IPS-18c (cell line): ENCODE measurements at regions not wholly inside any gene's neighbourhood (a gene's known extent, or its start where the extent isn't known, plus 50 kb on each side); places are given as distances from the start of the nearest gene placed in this dataset.
A peak's percentile ranks its signal among the peaks of the same experiment; 100 is the strongest.

Experiments used
- H3K4me3 ChIP-seq: 2 replicates; pipeline ENCODE4 v1.7.0; 2013; ENCODE audit warnings: low read depth, mild to moderate bottlenecking, low read length, moderate library complexity; ENCODE audit not compliant: insufficient read depth
- H3K9me3 ChIP-seq: one replicate; pipeline ENCODE4 v1.6.1; 2013; ENCODE audit warnings: mild to moderate bottlenecking, low read length, moderate library complexity; ENCODE audit not compliant: control insufficient read depth, insufficient read depth

- H3K9me3 ChIP-seq = no peaks in the 10 kb centered on the region
- peak overlapping the region; percentile 50 for H3K4me3 ChIP-seq
Measured at GRCh38 chr19:32223595-32224370, 121.6 kb upstream of the ZNF507 start.

DNA sequence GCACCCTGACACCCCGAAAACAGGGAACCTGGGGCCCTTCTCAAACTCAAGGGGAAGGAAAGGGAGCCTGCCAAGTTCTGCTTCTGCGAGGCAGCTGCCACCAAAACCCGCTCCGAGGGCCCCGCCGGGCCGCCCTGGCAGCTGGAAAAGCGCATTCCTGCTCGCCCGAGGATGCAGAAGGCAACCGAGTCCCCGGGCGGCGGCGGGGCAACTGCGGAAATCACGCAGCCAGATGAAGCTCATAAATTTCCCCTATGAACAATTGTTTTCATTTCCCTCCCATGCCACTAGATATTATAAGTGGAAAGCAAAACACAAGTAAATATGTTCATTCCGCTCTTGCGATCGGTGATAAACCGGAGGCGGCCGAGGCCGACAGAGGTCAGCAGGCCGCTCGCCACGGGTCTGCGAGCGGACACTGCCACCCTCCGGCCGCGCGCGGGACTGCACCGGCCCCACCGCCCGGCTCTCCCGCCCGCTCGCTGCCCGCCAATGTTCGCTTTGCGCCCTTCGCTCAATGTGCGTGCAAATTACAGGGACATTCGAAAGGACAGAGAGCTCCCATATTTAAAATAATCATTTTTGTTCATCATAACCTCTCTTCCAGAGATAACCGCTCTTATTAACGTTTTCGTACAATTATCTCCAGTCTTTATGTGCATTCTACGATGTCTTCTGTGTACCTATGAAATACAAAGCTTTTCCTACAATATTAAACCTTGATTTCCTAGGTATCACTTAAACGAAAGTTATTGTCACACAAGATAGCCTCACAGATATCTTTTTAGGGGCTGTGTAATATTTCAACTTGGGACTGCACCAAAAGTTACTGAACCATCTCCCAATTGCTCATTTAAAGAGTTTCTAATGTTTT lies 120.8 kb upstream of the ZNF507 start:
- no peaks in the 10 kb centered on the region for H3K9me3 ChIP-seq
- peak overlapping the region; percentile 50 for H3K4me3 ChIP-seq

DNA sequence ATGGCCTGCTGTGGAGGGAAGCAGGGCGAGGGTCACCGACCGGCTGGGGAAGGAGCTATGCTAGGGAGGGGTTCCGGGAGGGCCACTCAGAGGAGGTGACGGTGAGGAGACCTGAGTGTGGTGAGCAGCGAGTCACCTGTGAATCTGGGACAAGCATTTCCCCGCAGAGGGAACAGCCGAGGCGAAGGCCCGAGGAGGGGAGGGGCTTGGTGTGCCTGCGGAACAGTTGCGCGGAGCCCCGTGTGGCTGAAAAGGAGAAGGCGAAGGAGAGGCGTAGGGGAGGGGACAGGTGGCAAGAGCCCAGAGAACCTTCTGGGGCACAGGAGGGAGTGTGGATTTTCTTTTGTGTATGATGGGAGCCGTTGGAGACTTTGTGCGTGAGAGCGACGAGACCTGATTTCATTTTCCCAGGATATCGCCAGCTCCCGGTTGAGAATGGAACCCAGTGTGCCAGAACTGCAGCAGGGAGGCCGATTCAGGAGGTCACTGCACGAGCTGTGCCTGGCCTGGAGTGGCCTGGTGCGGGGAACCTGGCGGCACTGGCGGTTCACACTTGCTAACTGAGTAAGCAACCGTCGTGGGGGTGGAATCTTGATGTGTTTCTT lies 117.7 kb upstream of the ZNF507 start:
- Histone ChIP-seq H3K9me3 (no peaks in the 10 kb centered on the region), H3K4me3 (no peak overlapping the region)

DNA sequence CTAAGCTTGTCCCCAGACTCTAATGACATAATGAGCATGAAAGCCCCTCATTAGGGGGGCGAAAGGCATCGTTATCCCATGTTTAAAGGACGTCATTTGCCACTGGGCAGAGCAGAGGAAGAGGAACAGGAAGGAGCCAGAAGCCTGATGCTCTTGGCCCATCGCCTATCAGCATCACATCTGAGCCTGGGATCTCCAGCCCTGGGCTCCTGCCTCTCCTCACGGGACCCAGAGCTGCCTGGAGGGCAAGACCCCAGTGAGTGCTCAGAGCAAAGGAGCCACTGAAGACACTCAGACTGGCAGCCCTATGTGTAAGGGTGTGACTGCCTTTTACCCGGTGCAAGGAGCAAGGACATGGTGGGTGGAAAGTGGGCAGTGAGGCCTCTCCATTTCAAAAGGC lies 115.0 kb upstream of the ZNF507 start:
- Histone ChIP-seq H3K4me3 (no peak overlapping the region), H3K9me3 (no peaks in the 10 kb centered on the region)

DNA sequence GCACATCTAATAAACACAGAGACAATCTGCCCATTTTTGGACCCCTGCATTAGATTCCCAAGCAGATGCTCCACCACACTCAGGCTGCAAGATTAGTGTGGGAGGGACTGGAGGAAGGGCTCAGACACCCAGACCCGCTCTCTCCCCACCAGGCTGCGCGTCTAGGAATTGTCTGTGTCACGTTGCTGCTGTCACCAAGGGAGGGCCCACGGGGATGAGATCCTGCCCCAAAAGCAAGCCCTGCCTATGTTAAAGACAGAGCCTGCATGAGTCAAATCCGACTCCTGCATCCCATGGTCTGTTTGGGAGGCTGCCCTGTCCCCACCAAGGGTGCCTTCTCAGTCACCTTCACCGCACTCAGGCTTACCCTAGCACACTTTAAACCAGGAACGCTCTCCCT lies 114.4 kb upstream of the ZNF507 start:
- Histone ChIP-seq H3K4me3 (no peak overlapping the region), H3K9me3 (no peaks in the 10 kb centered on the region)

DNA sequence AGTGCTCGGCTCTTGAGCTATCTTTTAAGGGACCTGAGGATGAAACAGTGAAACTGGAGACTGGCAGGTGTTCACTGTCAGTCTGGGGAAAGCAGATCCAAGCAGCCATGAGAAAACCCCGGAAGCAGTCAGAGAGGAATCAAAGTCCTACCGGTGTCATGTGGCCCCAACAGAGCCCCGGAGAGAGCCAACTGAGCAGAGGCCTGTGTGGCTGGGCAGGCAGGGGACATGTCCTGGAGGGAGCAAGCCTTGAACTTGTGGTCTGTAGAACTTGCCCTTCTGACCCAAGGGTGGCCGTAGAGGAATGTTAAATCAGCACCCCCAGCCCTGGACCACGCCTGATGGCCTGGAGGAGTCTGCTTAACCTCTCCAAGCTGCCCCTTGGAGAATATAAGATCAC lies 113.7 kb upstream of the ZNF507 start:
- H3K9me3 ChIP-seq = no peaks in the 10 kb centered on the region
- no peak overlapping the region for H3K4me3 ChIP-seq

GRCh38 chr19:32232449-32232848 lies 113.0 kb upstream of the ZNF507 start:
- Histone ChIP-seq H3K4me3 (no peak overlapping the region), H3K9me3 (no peaks in the 10 kb centered on the region)

GRCh38 chr19:32233091-32233490 lies 112.3 kb upstream of the ZNF507 start:
- Histone ChIP-seq H3K4me3 (no peak overlapping the region), H3K9me3 (no peaks in the 10 kb centered on the region)

DNA sequence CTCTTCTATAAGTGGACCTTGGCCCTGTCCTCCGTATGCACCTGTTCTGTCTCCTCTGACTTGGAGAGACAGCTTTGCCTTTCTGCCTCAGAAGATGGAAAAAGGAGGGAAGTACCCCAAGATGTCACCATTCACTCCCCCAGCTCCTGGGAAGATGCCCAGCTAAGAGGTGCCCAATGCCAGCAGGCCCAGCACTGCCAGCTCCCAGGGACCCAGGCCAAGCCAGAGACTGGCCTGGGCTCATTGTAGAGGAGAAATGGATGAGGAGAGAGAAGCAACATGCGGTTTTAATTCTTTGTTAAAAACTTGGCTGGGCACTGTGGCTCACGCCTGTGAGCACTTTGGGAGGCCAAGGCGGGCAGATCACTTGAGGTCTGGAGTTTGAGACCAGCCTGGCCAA lies 111.5 kb upstream of the ZNF507 start:
- Histone ChIP-seq H3K9me3 (no peaks in the 10 kb centered on the region), H3K4me3 (no peak overlapping the region)

DNA sequence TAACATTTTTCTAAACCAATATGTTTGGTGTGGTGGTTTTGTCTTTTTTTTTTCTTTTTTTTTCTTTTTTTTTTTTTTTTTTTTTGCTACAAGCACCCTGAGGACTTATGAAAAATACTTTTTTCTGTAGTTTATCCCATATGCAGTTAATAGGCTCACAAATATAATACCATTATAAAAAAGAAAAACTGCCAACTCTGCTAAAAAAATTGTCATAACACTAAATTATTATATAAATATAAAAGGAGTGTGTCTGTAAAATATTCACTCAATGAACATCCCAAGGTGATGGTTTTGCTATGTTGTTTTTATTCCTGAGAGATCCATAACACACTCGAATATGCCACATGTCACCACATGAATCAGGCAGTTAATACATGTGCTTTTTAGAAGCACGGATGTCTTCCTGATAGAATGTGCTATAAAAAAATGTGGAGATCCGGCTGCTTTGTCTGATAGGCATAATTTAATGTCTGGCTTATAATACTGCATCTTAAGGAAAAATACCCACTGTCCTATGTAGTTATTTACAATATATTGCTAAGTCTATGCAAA lies 110.7 kb upstream of the ZNF507 start:
- no peak overlapping the region for H3K4me3 ChIP-seq
- H3K9me3 ChIP-seq = no peaks in the 10 kb centered on the region

DNA sequence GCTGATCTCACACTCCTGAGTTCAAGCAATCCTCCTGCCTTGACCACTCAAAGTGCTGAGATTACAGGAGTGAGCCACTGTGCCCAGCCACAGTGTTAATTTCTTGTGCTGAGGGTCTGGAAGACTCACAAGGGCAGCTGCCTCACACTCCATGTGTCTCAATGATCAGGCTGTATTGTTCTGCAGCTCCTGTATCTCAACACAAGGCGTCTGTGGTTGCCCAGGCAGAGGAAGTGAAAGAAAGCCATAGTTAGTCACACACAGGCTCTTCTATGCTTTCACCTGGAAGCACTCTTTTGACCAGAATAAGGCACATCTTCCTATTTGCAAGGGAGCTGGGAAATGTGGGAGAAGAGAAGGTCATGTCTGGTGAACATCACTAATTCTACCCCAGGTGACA lies 107.3 kb upstream of the ZNF507 start:
- Histone ChIP-seq H3K9me3 (no peaks in the 10 kb centered on the region), H3K4me3 (no peak overlapping the region)

- H3K4me3 ChIP-seq = no peak overlapping the region
- no peaks in the 10 kb centered on the region for H3K9me3 ChIP-seq
Measured at GRCh38 chr19:32240316-32240715, 105.1 kb upstream of the ZNF507 start.

DNA sequence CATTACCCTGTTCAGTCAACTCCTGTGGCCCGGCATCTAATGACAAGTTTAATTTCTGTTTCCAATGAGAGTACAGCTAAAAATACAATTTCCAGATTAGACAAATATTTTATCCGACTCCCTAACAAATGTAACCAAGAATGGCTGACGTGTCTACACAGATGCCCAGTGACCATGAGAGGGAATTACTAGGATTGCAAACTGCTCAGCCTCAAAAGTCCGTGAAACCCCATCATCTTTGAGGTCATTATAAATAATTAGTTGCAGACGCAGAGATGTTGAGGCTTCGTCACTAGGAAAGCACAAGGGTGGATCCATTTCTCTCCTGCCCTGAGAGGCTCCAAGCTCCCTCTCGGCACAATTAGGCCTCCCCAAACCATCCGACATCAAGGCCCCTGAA lies 104.1 kb upstream of the ZNF507 start:
- H3K4me3 ChIP-seq = no peak overlapping the region

DNA sequence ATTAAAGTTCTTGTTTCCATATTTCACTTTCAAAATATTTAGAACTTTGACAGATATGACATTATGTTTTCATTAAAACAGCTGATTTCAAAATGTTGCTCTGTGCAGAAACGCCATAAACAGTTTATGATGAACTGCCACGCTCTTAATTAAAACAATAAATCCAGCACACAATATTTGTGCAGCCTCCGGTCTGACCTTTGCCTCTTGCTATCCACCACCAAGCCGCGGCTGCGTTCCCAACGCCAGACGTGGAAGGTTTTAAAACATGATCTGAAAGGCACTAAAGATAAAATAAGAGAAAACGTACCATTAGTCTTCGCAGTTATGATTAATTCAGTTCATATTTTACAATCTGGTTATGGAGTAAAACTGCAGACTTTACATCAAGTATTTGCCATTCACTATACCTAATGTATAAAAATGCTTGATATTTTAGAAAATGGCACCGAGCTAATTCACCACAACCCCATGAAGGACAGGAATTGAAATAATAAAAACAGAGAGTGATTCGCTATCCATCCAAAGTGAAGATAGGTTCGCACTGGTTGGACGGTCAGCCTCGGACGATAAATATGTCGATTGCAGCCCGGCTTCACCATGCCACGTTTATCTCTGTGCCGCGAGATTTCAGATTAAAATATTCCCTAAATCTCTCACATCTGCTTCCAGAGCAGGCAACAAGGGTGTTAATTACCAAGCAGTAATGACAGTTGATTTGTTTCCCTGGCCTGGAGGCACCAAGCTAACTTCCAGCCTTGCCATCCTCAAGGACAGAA lies 103.3 kb upstream of the ZNF507 start:
- no peak overlapping the region for H3K4me3 ChIP-seq
- no peaks in the 10 kb centered on the region for H3K9me3 ChIP-seq

More for the DNA sequence above, 104.1 kb upstream of the ZNF507 start:
- no peaks in the 10 kb centered on the region for H3K9me3 ChIP-seq

DNA sequence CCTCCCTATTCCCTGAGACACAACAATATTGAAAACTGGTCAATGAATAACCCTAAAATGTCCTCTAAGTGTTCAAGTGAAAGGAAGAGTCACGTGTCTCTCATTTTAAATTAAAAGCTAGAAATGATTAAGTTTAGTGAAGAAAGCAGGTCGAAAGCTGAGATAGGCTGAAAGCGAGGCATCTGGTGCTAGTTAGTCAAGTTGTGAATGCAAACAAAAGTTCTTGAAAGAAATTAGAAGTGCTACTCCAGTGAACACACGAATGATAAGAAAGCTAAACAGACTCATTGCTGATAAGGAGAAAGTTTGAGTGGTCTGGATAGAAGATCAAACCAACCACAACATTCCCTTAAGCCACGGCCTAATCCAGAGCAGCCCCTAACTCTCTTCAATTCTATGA lies 99.4 kb upstream of the ZNF507 start:
- H3K9me3 ChIP-seq = no peaks in the 10 kb centered on the region

GRCh38 chr19:32251634-32252332 lies 93.6 kb upstream of the ZNF507 start:
- Histone ChIP-seq H3K4me3 (no peak overlapping the region), H3K9me3 (no peaks in the 10 kb centered on the region)

More for the DNA sequence above, 99.4 kb upstream of the ZNF507 start:
- H3K4me3 ChIP-seq = no peak overlapping the region

GRCh38 chr19:32252333-32252669 lies 93.1 kb upstream of the ZNF507 start:
- Histone ChIP-seq H3K4me3 (no peak overlapping the region), H3K9me3 (no peaks in the 10 kb centered on the region)
